SU-DHL-6 (cell line): ENCODE measurements at regions not wholly inside any gene's neighbourhood (a gene's known extent, or its start where the extent isn't known, plus 50 kb on each side); places are given as distances from the start of the nearest gene placed in this dataset.

Source experiments
- EZH2phosphoT487 ChIP-seq: fragments of 200-600 bp; sonication (generic), shearing (Covaris generic); conservative IDR thresholded peaks from 2 replicates; pipeline ENCODE4 v1.6.1; 2018; ENCODE audit warnings: mild to moderate bottlenecking, antibody characterized with exemption, low read length, moderate library complexity, mixed read lengths
- TF ChIP-seq, protein P1 (sequence below): fragments of 200-600 bp; sonication (generic); IDR thresholded peaks from one replicate; pipeline ENCODE4 v1.5.1; 2017; ENCODE audit warnings: antibody characterized with exemption, mild to moderate bottlenecking, low read length, moderate library complexity; ENCODE audit not compliant: insufficient read depth, poor library complexity, severe bottlenecking

DNA sequence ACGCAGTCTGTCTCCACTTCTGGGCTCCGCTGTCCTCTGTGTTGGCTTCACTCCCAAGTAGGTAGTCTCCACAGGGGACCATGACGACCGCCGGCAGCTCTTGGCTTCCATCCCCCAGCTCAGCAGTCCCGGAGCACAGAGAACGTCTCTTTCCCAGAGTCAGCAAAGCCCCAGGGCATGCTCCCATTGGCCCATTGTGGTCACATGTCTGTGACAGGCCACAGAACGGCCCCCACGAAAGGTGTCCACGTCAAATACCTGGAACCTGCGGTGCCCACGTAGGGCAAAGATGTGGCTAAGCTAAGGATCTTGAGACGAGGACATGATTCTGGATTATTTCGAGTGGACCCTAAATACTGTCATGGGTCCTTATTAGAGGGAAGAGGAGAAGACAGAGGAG is 438.4 kb upstream of the SULF2 start:
- TF ChIP-seq, protein P1, sequence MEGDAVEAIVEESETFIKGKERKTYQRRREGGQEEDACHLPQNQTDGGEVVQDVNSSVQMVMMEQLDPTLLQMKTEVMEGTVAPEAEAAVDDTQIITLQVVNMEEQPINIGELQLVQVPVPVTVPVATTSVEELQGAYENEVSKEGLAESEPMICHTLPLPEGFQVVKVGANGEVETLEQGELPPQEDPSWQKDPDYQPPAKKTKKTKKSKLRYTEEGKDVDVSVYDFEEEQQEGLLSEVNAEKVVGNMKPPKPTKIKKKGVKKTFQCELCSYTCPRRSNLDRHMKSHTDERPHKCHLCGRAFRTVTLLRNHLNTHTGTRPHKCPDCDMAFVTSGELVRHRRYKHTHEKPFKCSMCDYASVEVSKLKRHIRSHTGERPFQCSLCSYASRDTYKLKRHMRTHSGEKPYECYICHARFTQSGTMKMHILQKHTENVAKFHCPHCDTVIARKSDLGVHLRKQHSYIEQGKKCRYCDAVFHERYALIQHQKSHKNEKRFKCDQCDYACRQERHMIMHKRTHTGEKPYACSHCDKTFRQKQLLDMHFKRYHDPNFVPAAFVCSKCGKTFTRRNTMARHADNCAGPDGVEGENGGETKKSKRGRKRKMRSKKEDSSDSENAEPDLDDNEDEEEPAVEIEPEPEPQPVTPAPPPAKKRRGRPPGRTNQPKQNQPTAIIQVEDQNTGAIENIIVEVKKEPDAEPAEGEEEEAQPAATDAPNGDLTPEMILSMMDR: no peak
- TF ChIP-seq EZH2phosphoT487: no peak
